Loucy (cell line): ENCODE measurements at regions not wholly inside any gene's neighbourhood (a gene's known extent, or its start where the extent isn't known, plus 50 kb on each side); places are given as distances from the start of the nearest gene placed in this dataset.

Source experiments
- H2AFZ ChIP-seq: fragments of 200-600 bp; sonication (generic); 2 replicates; pipeline ENCODE4 v1.6.0; 2016; ENCODE audit warnings: antibody characterized with exemption, mild to moderate bottlenecking, low read length, moderate library complexity
- H3F3A ChIP-seq: fragments of 200-600 bp; 2 replicates; pipeline ENCODE4 v1.6.0; 2016; ENCODE audit warnings: antibody characterized with exemption, low read depth, mild to moderate bottlenecking
- H3K27me3 ChIP-seq: fragments of 200-600 bp; sonication (generic); 2 replicates; pipeline ENCODE4 v1.6.1; 2014; ENCODE audit warnings: low read length, mild to moderate bottlenecking; ENCODE audit not compliant: insufficient read depth, poor library complexity, severe bottlenecking
- H3K36me3 ChIP-seq: fragments of 200-600 bp; sonication (generic); 2 replicates; pipeline ENCODE4 v1.6.1; 2016; ENCODE audit warnings: low read length; ENCODE audit not compliant: insufficient read depth
- H3K4me1 ChIP-seq: fragments of 200-600 bp; sonication (generic); 2 replicates; pipeline ENCODE4 v1.5.1; 2014; ENCODE audit warnings: low read length, mild to moderate bottlenecking; ENCODE audit not compliant: insufficient read depth, poor library complexity, severe bottlenecking
- H3K4me2 ChIP-seq: fragments of 200-600 bp; sonication (generic); 2 replicates; pipeline ENCODE4 v1.6.0; 2014; ENCODE audit warnings: antibody characterized with exemption, low read length, low read depth, mild to moderate bottlenecking; ENCODE audit not compliant: poor library complexity, severe bottlenecking
- H3K4me3 ChIP-seq: fragments of 200-600 bp; sonication (generic); 2 replicates; pipeline ENCODE4 v1.5.1; 2014; ENCODE audit warnings: low read length, mild to moderate bottlenecking, mixed read lengths; ENCODE audit not compliant: poor library complexity, severe bottlenecking
- H3K79me2 ChIP-seq: fragments of 200-600 bp; sonication (generic); 2 replicates; pipeline ENCODE4 v1.6.1; 2014; ENCODE audit warnings: low read length; ENCODE audit not compliant: insufficient read depth
- H3K9ac ChIP-seq: fragments of 200-600 bp; sonication (generic); 2 replicates; pipeline ENCODE4 v1.6.0; 2014; ENCODE audit warnings: mild to moderate bottlenecking, low read depth, low read length, moderate library complexity; ENCODE audit not compliant: poor library complexity, severe bottlenecking
- H3K9me2 ChIP-seq: fragments of 200-600 bp; sonication (generic); replicated peaks from 2 replicates; pipeline ENCODE4 v1.6.1; 2016; ENCODE audit warnings: low read depth, low read length, mixed read lengths
- H3K9me3 ChIP-seq: fragments of 200-600 bp; sonication (generic); 2 replicates; pipeline ENCODE4 v1.6.1; 2014; ENCODE audit warnings: mild to moderate bottlenecking, antibody characterized with exemption, low read length, low read depth; ENCODE audit not compliant: insufficient read depth
- H4K20me1 ChIP-seq: fragments of 200-600 bp; sonication (generic); 2 replicates; pipeline ENCODE4 v1.6.0; 2014; ENCODE audit warnings: antibody characterized with exemption, low read length, mild to moderate bottlenecking; ENCODE audit not compliant: insufficient read depth, poor library complexity, severe bottlenecking
- EZH2phosphoT487 ChIP-seq: fragments of 200-600 bp; IDR thresholded peaks from 2 replicates; pipeline ENCODE4 v1.6.1; 2018; ENCODE audit warnings: antibody characterized with exemption, mild to moderate bottlenecking, moderate library complexity, borderline replicate concordance
- TF ChIP-seq, protein P1 (sequence below): fragments of 200-600 bp; sonication (generic); conservative IDR thresholded peaks from 2 replicates; pipeline ENCODE4 v1.5.1; 2014; ENCODE audit warnings: mild to moderate bottlenecking, antibody characterized with exemption, low read length

DNA sequence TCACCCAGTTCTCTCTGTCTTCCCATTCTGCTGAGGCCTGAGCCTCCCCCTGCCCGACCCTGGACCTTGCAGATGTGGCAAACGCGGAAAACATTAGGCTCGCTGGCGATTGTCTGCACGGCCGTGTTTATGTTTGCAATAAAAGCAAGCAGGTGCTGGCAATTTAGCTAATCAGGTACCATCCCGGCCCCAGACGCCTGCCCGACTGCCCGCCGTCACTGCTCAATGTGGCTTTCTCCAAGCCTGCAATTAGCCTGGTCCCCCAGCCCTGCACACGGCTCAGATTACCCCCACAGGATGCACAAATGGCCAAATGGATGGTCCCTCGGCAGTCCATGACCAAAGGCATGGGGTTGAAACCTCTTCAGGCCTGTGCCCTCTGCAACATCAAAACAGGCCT lies 259.7 kb downstream of the MN1 start:
- Histone ChIP-seq H3K4me3 (no peak overlapping the region), H3K27me3 (no peaks in the 10 kb centered on the region), H3K9me2 (no peaks in the 10 kb centered on the region), H4K20me1 (no peaks in the 10 kb centered on the region), H3K4me1 (no peaks in the 10 kb centered on the region), H3F3A (no peaks in the 10 kb centered on the region), H3K79me2 (no peaks in the 10 kb centered on the region), H3K9me3 (no peaks in the 10 kb centered on the region), H3K9ac (no peak overlapping the region), H3K36me3 (no peaks in the 10 kb centered on the region), H3K4me2 (no peak overlapping the region), H2AFZ (no peak overlapping the region)
- no peak for TF ChIP-seq EZH2phosphoT487
- TF ChIP-seq, protein P1, sequence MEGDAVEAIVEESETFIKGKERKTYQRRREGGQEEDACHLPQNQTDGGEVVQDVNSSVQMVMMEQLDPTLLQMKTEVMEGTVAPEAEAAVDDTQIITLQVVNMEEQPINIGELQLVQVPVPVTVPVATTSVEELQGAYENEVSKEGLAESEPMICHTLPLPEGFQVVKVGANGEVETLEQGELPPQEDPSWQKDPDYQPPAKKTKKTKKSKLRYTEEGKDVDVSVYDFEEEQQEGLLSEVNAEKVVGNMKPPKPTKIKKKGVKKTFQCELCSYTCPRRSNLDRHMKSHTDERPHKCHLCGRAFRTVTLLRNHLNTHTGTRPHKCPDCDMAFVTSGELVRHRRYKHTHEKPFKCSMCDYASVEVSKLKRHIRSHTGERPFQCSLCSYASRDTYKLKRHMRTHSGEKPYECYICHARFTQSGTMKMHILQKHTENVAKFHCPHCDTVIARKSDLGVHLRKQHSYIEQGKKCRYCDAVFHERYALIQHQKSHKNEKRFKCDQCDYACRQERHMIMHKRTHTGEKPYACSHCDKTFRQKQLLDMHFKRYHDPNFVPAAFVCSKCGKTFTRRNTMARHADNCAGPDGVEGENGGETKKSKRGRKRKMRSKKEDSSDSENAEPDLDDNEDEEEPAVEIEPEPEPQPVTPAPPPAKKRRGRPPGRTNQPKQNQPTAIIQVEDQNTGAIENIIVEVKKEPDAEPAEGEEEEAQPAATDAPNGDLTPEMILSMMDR = no peak

DNA sequence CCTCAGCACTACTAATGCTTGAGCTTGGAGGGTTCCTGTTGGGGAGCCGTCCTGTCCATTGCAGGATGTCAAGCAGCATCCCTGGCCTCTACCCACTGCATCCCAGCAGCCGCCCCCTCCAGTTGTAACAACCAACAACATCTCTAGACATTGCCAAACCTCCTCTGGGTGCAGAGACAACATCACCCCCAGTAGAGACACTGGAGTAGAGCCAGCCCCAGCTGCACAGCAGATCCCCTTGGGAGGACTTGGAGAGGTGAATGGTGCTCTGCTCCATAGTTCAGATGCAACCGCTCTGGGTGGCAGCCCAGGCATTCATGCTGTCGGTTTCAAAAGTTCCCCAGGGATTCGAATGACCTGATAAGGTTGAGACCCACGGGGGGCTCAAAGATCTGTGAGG lies 259.0 kb downstream of the MN1 start:
- no peaks in the 10 kb centered on the region for H3K9me2 ChIP-seq
- no peaks in the 10 kb centered on the region for H3K27me3 ChIP-seq
- H3K9me3 ChIP-seq = no peaks in the 10 kb centered on the region
- no peak for TF ChIP-seq EZH2phosphoT487
- TF ChIP-seq, protein P1 = no peak
- no peak overlapping the region for H2AFZ ChIP-seq
- no peaks in the 10 kb centered on the region for H3K36me3 ChIP-seq
- H3K4me1 ChIP-seq = no peaks in the 10 kb centered on the region
- no peaks in the 10 kb centered on the region for H3F3A ChIP-seq
- no peaks in the 10 kb centered on the region for H4K20me1 ChIP-seq
- no peak overlapping the region for H3K4me3 ChIP-seq
- H3K79me2 ChIP-seq = no peaks in the 10 kb centered on the region
- H3K4me2 ChIP-seq = no peak overlapping the region
- no peak overlapping the region for H3K9ac ChIP-seq

DNA sequence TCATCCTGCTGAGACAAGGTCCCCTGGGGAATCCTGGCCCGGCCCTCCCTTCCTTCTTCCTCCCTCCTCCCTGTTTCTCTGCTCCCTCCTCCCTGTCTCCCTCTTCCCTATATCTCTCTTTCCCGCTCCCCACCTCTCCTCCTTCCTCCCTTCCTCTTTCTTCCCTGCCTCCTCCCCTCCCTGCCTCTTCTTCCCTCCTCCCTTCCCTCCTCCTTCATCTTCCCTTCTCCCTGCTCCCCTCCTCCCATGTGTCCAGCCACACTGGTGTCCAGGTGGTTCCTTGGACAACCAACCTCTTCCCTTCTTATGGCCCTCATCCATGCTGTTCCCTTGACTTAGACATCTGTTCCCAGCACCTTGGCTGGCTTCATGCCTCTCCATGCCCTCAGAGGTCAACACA lies 258.1 kb downstream of the MN1 start:
- TF ChIP-seq, protein P1 = no peak
- TF ChIP-seq EZH2phosphoT487 = no peak
- no peaks in the 10 kb centered on the region for H3K79me2 ChIP-seq
- no peaks in the 10 kb centered on the region for H4K20me1 ChIP-seq
- no peak overlapping the region for H3K4me3 ChIP-seq
- no peaks in the 10 kb centered on the region for H3K4me1 ChIP-seq
- no peaks in the 10 kb centered on the region for H3K36me3 ChIP-seq
- H3K9me2 ChIP-seq = no peaks in the 10 kb centered on the region
- H3K9me3 ChIP-seq = no peaks in the 10 kb centered on the region
- no peaks in the 10 kb centered on the region for H3K27me3 ChIP-seq
- no peaks in the 10 kb centered on the region for H3F3A ChIP-seq
- no peak overlapping the region for H3K9ac ChIP-seq
- no peak overlapping the region for H2AFZ ChIP-seq
- no peak overlapping the region for H3K4me2 ChIP-seq
